Common myeloid progenitor, CD34-positive (primary cell): ENCODE measurements at regions not wholly inside any gene's neighbourhood (a gene's known extent, or its start where the extent isn't known, plus 50 kb on each side); places are given as distances from the start of the nearest gene placed in this dataset.

Experiments
- CTCF ChIA-PET: fragments of 350-600 bp; sonication (Branson Sonifier 250); formaldehyde crosslinking; loops from one replicate; lab custom pipeline; 2021; ENCODE audit warnings: antibody characterized with exemption; lab: Charles Lee
- POLR2A ChIA-PET: fragments of 350-600 bp; sonication (Branson Sonifier 250); formaldehyde crosslinking; loops from one replicate; lab custom pipeline; 2021; ENCODE audit warnings: antibody characterized with exemption; lab: Charles Lee
- DNase-seq, 3 donors: peaks; one replicate each; pipeline versions ENCODE4 v3.0.0 to v3.0.0-alpha.2; 2013
- H3K27ac ChIP-seq, 2 experiments: 1 replicate in 1 of 2; 2 replicates in 1 of 2; pipeline ENCODE4 v1.7.0; 2013; ENCODE audit warnings: inconsistent platforms in 2 of 2, low read length in 2 of 2, mild to moderate bottlenecking in 2 of 2, low read depth in 1 of 2, moderate library complexity in 1 of 2; ENCODE audit not compliant: severe bottlenecking in 2 of 2, insufficient read depth in 1 of 2, poor library complexity in 1 of 2
- H3K27me3 ChIP-seq, 5 experiments: replicated peaks in 2 of 5; 1 replicate in 3 of 5; 2 replicates in 2 of 5; pipeline versions ENCODE4 v1.6.1 to v1.7.0; 2013; ENCODE audit warnings: low read length in 4 of 5, mild to moderate bottlenecking in 2 of 5, moderate library complexity in 2 of 5, inconsistent platforms in 1 of 5; ENCODE audit not compliant: insufficient read depth in 5 of 5, control insufficient read depth in 4 of 5
- H3K36me3 ChIP-seq, 4 experiments: 1 replicate in 2 of 4; 2 replicates in 2 of 4; pipeline versions ENCODE4 v1.6.1 to v1.7.0; 2013; ENCODE audit warnings: low read length in 3 of 4, control low read depth in 1 of 4, mild to moderate bottlenecking in 1 of 4; ENCODE audit not compliant: control insufficient read depth in 4 of 4, insufficient read depth in 4 of 4
- H3K4me1 ChIP-seq, 4 experiments: 1 replicate in 3 of 4; 2 replicates in 1 of 4; pipeline versions ENCODE4 v1.6.1 to v1.7.1; 2013; ENCODE audit warnings: low read length in 3 of 4, mild to moderate bottlenecking in 3 of 4, control low read depth in 1 of 4, inconsistent platforms in 1 of 4, moderate library complexity in 1 of 4; ENCODE audit not compliant: control insufficient read depth in 4 of 4, insufficient read depth in 4 of 4; ENCODE audit errors: control extremely low read depth in 1 of 4
- H3K4me3 ChIP-seq, 7 experiments: 1 replicate in 4 of 7; 2 replicates in 3 of 7; pipeline versions ENCODE4 v1.5.1 to v1.7.0; 2013; ENCODE audit warnings: mild to moderate bottlenecking in 7 of 7, low read length in 6 of 7, moderate library complexity in 6 of 7, inconsistent platforms in 2 of 7, low read depth in 2 of 7, control low read depth in 1 of 7; ENCODE audit not compliant: insufficient read depth in 4 of 7, control insufficient read depth in 1 of 7; ENCODE audit errors: extremely low read depth in 1 of 7
- H3K9me3 ChIP-seq, 5 experiments: 1 replicate in 4 of 5; 2 replicates in 1 of 5; pipeline versions ENCODE4 v1.6.1 to v1.7.1; 2013; ENCODE audit warnings: low read length in 4 of 5, mild to moderate bottlenecking in 2 of 5, inconsistent platforms in 1 of 5, low read depth in 1 of 5, moderate library complexity in 1 of 5; ENCODE audit not compliant: control insufficient read depth in 4 of 5, insufficient read depth in 2 of 5; ENCODE audit errors: control extremely low read depth in 1 of 5
- WGBS: methylation state at CpG from one replicate; pipeline ENCODE4 v1.1.5; 2013; ENCODE audit not compliant: insufficient coverage; 5-methylcytosine and 5-hydroxymethylcytosine counted together

DNA sequence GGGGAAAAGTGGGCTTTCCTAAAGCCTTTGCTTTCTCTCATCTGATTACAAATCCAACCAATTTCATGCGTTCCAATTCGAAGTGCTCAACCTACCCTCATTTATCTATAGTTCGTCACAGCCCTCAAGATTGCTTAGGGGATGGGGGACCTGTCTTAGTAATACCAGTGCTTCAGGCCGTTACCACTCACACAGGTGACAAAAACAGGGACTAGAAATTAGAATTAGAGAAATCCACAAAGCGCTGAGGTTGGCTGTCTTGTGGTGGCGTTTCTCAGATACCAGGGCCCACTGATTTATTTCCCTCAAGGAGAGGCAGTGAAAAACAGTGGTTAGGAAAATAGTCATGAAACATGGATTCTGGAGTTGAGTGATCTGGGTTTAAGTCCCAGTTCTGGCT, 121.6 kb upstream of the SPACA1 start:
- Histone ChIP-seq H3K4me3 (no peak overlapping the region), H3K9me3 (no peaks in the 10 kb centered on the region), H3K27ac (no peak overlapping the region), H3K27me3 (peaks cover 0 to 2% (median 0%) of the 10 kb centered on the region in 5 experiments), H3K36me3 (no peaks in the 10 kb centered on the region), H3K4me1 (peaks cover 0 to 7% (median 1%) of the 10 kb centered on the region in 4 experiments)
- WGBS: 94% methylated on average over 3 of the region's 6 CpGs
- CTCF ChIA-PET: interaction anchor here (3.1 kb wide), 1 partner anchor 945 kb away, joined by 12 read pairs; no protein-coding TSS in a partner anchor
- POLR2A ChIA-PET: no interaction called here
- DNase-seq: no peak

- Histone ChIP-seq H3K27me3 (peaks cover 0 to 2% (median 0%) of the 10 kb centered on the region in 5 experiments), H3K27ac (no peak overlapping the region), H3K4me3 (no peak overlapping the region), H3K36me3 (no peaks in the 10 kb centered on the region), H3K9me3 (no peaks in the 10 kb centered on the region), H3K4me1 (peaks cover 0 to 7% (median 1%) of the 10 kb centered on the region in 4 experiments)
- ChIA-PET POLR2A (no interaction called here), CTCF (interaction anchor here (3.1 kb wide), 1 partner anchor 945 kb away, joined by 12 read pairs; no protein-coding TSS in a partner anchor)
- peak in 2 of 3 donors; percentile 47 to 64 for DNase-seq
- WGBS: 54% methylated on average over 7 of the region's 7 CpGs
Measured at GRCh38 chr6:87925373-87926060, 122.1 kb upstream of the SPACA1 start.

DNA sequence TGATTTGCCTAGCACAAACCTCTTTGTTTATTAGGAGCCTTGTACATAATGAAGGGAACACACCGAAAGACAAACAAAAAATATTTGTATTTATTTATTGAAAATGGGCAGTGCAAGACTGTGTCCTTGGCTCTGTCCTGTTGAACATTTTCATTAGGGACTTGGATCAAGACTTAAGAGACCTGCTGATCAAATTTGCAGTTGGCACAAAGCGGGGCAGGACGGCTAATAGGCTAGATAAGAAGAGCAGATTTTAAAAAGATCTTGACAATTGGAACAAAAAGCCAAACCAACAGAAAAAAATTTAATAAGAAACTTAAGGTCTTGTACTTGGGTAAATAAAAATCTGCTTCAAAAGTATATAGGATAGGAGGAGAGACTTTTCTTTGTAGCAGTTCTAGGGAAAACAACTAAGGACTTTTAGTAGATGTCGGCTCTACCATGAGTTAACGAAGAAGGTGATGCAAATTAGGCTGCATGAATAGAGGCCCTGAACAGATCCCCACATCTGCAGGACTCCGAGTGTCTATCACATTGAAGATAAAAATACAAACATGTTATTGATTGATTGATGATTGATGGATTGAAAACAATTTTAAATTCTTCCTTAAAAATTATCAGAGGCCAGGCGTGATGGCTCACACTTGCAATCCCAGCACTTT, 124.1 kb upstream of the SPACA1 start:
- H3K9me3 ChIP-seq: no peaks in the 10 kb centered on the region
- H3K4me1 ChIP-seq: peaks cover 0 to 7% (median 1%) of the 10 kb centered on the region in 4 experiments
- no peaks in the 10 kb centered on the region for H3K36me3 ChIP-seq
- POLR2A ChIA-PET: no interaction called here
- DNase-seq: no peak
- H3K27me3 ChIP-seq: peaks cover 0 to 2% (median 0%) of the 10 kb centered on the region in 5 experiments
- WGBS: 77% methylated on average over 2 of the region's 7 CpGs
- CTCF ChIA-PET: interaction anchor here (1.5 kb wide), 1 partner anchor 91 kb away, joined by 3 read pairs; no protein-coding TSS in a partner anchor
- H3K4me3 ChIP-seq: no peak overlapping the region
- H3K27ac ChIP-seq: no peak overlapping the region

- DNase-seq: peak in 2 of 3 donors; percentile 54 to 69
- Histone ChIP-seq H3K27ac (no peak overlapping the region), H3K9me3 (no peaks in the 10 kb centered on the region), H3K36me3 (no peaks in the 10 kb centered on the region), H3K4me3 (no peak overlapping the region), H3K27me3 (peaks cover 0 to 2% (median 0%) of the 10 kb centered on the region in 5 experiments), H3K4me1 (peaks cover 0 to 7% (median 1%) of the 10 kb centered on the region in 4 experiments)
- ChIA-PET POLR2A (interaction anchor here (0.7 kb wide), 1 partner anchor 328 kb away, joined by 3 read pairs; no protein-coding TSS in a partner anchor), CTCF (interaction anchor here (1.2 to 1.9 kb wide), 3 partner anchors 90 to 946 kb away, joined by 3 to 5 read pairs (median 3); no protein-coding TSS in a partner anchor)
- WGBS: 70% methylated on average over 2 of the region's 2 CpGs
Measured at GRCh38 chr6:87922947-87923330, 124.7 kb upstream of the SPACA1 start.

GRCh38 chr6:87922196-87922946, 125.3 kb upstream of the SPACA1 start:
- Histone ChIP-seq H3K9me3 (no peaks in the 10 kb centered on the region), H3K27me3 (peaks cover 0 to 2% (median 0%) of the 10 kb centered on the region in 5 experiments), H3K27ac (no peak overlapping the region), H3K4me3 (no peak overlapping the region), H3K4me1 (peaks cover 0 to 7% (median 1%) of the 10 kb centered on the region in 4 experiments), H3K36me3 (no peaks in the 10 kb centered on the region)
- DNase-seq: no peak
- ChIA-PET CTCF (interaction anchor here (1.2 to 2.3 kb wide), 4 partner anchors 8 to 947 kb away, joined by 3 to 8 read pairs (median 4); no protein-coding TSS in a partner anchor), POLR2A (interaction anchor here (0.7 kb wide), 1 partner anchor 327 kb away, joined by 3 read pairs; no protein-coding TSS in a partner anchor)
- 100% methylated on average over 2 of the region's 2 CpGs for WGBS

- H3K27me3 ChIP-seq: peaks cover 0 to 2% (median 0%) of the 10 kb centered on the region in 5 experiments
- 100% methylated on average over 1 of the region's 1 CpG for WGBS
- no peak overlapping the region for H3K4me3 ChIP-seq
- ChIA-PET POLR2A (no interaction called here), CTCF (interaction anchor here (1.2 to 2.3 kb wide), 3 partner anchors 9 to 948 kb away, joined by 3 to 8 read pairs (median 5); no protein-coding TSS in a partner anchor)
- no peaks in the 10 kb centered on the region for H3K36me3 ChIP-seq
- H3K27ac ChIP-seq: no peak overlapping the region
- peaks cover 0 to 7% (median 1%) of the 10 kb centered on the region in 4 experiments for H3K4me1 ChIP-seq
- DNase-seq: no peak
- peaks cover 1 to 4% (median 3%) of the 10 kb centered on the region in 5 experiments for H3K9me3 ChIP-seq
Measured at GRCh38 chr6:87921034-87921433, 126.6 kb upstream of the SPACA1 start.
